RWPE2 (cell line): ENCODE measurements at regions not wholly inside any gene's neighbourhood (a gene's known extent, or its start where the extent isn't known, plus 50 kb on each side); places are given as distances from the start of the nearest gene placed in this dataset.

Source experiments
- ATAC-seq: fragments of 200-7000 bp; cut with Tn5 transposase; 3 replicates; pipeline ENCODE4 v1.9.1; 2021; ENCODE audit warnings: low read depth
- DNase-seq: peaks from one replicate; pipeline ENCODE4 v3.0.0-alpha.2; 2020; ENCODE audit warnings: low spot score
- H3K27ac ChIP-seq: fragments of 450-650 bp; 2 replicates; pipeline ENCODE4 v1.5.1; 2017; ENCODE audit warnings: mild to moderate bottlenecking; ENCODE audit not compliant: poor library complexity, severe bottlenecking
- H3K27me3 ChIP-seq: fragments of 250-450 bp; sonication (Bioruptor Pico); 2 replicates; pipeline ENCODE4 v1.5.1; 2021; ENCODE audit warnings: mild to moderate bottlenecking, moderate library complexity; ENCODE audit not compliant: insufficient read depth, poor library complexity, severe bottlenecking
- H3K36me3 ChIP-seq: fragments of 250-450 bp; sonication (Bioruptor Pico); 2 replicates; pipeline ENCODE4 v1.5.1; 2020; ENCODE audit warnings: low read depth, mild to moderate bottlenecking, moderate library complexity
- H3K4me1 ChIP-seq: fragments of 250-450 bp; sonication (Bioruptor Pico); 2 replicates; pipeline ENCODE4 v1.5.1; 2021; ENCODE audit warnings: mild to moderate bottlenecking, moderate library complexity; ENCODE audit not compliant: insufficient read depth, poor library complexity, severe bottlenecking
- H3K4me3 ChIP-seq: fragments of 250-450 bp; sonication (Bioruptor Pico); 2 replicates; pipeline ENCODE4 v1.5.1; 2021; ENCODE audit warnings: mild to moderate bottlenecking, moderate library complexity; ENCODE audit not compliant: severe bottlenecking
- H3K9me3 ChIP-seq: fragments of 250-450 bp; sonication (Bioruptor Pico); 2 replicates; pipeline ENCODE4 v1.5.1; 2021; ENCODE audit warnings: mild to moderate bottlenecking, moderate library complexity; ENCODE audit not compliant: severe bottlenecking
- CTCF ChIP-seq: fragments of 450-650 bp; IDR thresholded peaks from one replicate; pipeline ENCODE4 v1.5.1; 2017; ENCODE audit warnings: mild to moderate bottlenecking, moderate library complexity; ENCODE audit not compliant: poor library complexity, severe bottlenecking

DNA sequence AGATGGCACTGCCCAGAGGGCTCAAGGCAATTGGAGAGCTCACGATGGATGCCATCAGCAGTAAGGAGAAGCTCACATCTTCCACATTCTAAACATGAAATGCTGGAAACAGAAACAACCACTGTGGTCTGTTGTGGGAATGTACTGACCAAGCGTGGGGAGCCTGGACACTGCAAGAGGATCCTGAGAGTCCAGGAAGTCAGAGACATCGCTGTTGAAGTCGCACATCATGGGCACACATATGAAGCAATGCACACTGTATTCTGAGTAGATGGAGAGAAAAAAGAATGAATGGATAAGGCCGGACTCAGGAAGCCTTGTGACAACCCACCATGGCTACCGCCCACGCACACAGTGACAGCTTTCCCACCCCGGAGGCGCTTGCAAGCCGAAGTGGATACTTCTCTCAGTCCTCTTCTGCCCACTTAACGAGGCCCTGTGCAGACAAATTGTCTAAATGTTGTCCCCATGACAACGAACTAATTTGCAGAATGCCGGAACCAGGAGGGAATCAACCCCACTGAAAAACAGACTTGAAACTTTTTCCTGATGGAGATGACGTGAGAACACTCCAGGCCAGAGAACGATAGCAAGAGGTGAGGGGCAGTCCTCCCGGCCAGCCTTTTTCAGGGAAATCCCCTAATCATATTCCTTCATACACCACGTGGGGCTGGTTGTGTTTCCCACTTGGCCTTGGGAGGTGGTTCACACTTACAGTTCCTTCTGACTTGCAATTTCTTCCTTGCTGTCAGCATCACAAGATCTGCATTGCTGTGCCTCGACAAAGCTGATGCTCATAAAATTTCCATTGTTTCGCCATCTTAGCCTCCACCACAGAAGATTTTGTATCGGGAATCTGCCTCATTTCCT is 109.6 kb upstream of the SERP2 start:
- no peak for TF ChIP-seq CTCF
- no peak for DNase-seq

GRCh38 chr13:44266305-44266704 is 107.3 kb upstream of the SERP2 start:
- H3K4me1 ChIP-seq = peaks cover 22% of the 10 kb centered on the region
- TF ChIP-seq CTCF = no peak
- no peaks in the 10 kb centered on the region for H3K27me3 ChIP-seq
- no peaks in the 10 kb centered on the region for H3K36me3 ChIP-seq
- ATAC-seq = no peak
- H3K9me3 ChIP-seq = no peaks in the 10 kb centered on the region
- no peak for DNase-seq
- H3K4me3 ChIP-seq = no peak overlapping the region
- no peak overlapping the region for H3K27ac ChIP-seq

More for the DNA sequence above, 109.6 kb upstream of the SERP2 start:
- Histone ChIP-seq H3K36me3 (no peaks in the 10 kb centered on the region), H3K4me1 (peaks cover 26% of the 10 kb centered on the region), H3K27ac (no peak overlapping the region), H3K27me3 (no peaks in the 10 kb centered on the region), H3K4me3 (no peak overlapping the region), H3K9me3 (no peaks in the 10 kb centered on the region)
- ATAC-seq = no peak

GRCh38 chr13:44266772-44267171 is 106.9 kb upstream of the SERP2 start:
- no peak overlapping the region for H3K4me3 ChIP-seq
- peak overlapping the region; percentile 88 for H3K27ac ChIP-seq
- TF ChIP-seq CTCF = no peak
- H3K4me1 ChIP-seq = peaks cover 22% of the 10 kb centered on the region
- H3K27me3 ChIP-seq = no peaks in the 10 kb centered on the region
- ATAC-seq (no peak), DNase-seq (no peak)
- no peaks in the 10 kb centered on the region for H3K36me3 ChIP-seq
- H3K9me3 ChIP-seq = no peaks in the 10 kb centered on the region

DNA sequence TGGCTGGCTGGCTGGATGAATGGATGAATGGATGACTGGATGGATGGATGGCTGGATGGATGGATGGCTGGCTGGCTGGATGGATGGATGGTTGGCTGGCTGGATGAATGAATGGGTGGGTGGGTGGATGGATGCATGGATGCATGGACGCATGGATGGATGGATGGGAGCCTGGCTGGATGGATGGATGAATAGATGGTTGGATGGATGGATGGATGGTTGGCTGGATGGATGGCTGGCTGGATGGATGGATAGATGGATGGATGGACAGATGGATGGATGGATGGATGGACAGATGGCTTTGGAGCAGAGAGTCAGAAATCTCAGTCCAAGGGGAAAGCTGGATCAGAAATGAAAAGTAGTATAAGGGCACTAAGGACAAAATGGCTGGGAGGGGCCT is 106.4 kb upstream of the SERP2 start:
- H3K9me3 ChIP-seq = no peaks in the 10 kb centered on the region
- H3K4me3 ChIP-seq = no peak overlapping the region
- DNase-seq = no peak
- no peak for ATAC-seq
- peaks cover 22% of the 10 kb centered on the region for H3K4me1 ChIP-seq
- H3K27ac ChIP-seq = peak overlapping the region; percentile 88
- H3K36me3 ChIP-seq = no peaks in the 10 kb centered on the region
- H3K27me3 ChIP-seq = no peaks in the 10 kb centered on the region
- TF ChIP-seq CTCF = no peak

DNA sequence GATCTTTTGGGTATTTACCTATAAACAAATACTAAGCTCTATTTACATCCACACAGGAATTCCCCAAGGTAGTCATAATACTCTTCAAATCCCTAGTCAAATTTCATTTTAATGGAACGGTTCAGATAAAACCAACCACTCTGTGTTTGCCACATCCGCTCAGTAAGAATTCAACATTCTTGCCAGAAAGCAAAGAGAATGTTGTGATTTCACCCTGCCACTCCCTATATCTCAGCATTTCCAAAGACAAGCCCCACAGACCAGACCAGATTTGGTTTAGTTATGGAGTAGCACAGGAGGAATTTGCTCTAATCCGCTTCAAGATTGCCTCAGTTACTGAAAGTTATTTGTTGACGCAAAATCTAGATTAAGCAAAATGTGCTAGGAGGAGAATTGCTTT is 105.6 kb upstream of the SERP2 start:
- peaks cover 22% of the 10 kb centered on the region for H3K4me1 ChIP-seq
- peak overlapping the region; percentile 88 for H3K27ac ChIP-seq
- H3K9me3 ChIP-seq = no peaks in the 10 kb centered on the region
- DNase-seq (no peak), ATAC-seq (peak; percentile 85)
- no peak for TF ChIP-seq CTCF
- H3K4me3 ChIP-seq = no peak overlapping the region
- H3K36me3 ChIP-seq = no peaks in the 10 kb centered on the region
- no peaks in the 10 kb centered on the region for H3K27me3 ChIP-seq
